Activated B cell treated with CpG ODN at 0.5 μM for 24 hours (primary cell): ENCODE measurements at regions not wholly inside any gene's neighbourhood (a gene's known extent, or its start where the extent isn't known, plus 50 kb on each side); places are given as distances from the start of the nearest gene placed in this dataset.

Source experiments
- ATAC-seq: fragments of 200-7000 bp; cut with Tn5 transposase; one replicate; pipeline ENCODE4 v1.10.0; 2021; ENCODE audit warnings: low read depth, mild to moderate bottlenecking, moderate library complexity
- CTCF ChIA-PET: fragments of 350-600 bp; sonication (Branson Sonifier 250); formaldehyde crosslinking; loops from one replicate; lab custom pipeline; 2021; ENCODE audit warnings: antibody characterized with exemption; lab: Charles Lee
- POLR2A ChIA-PET: fragments of 350-600 bp; sonication (Branson Sonifier 250); formaldehyde crosslinking; loops from one replicate; lab custom pipeline; 2021; ENCODE audit warnings: antibody characterized with exemption; lab: Charles Lee
- DNase-seq: peaks from one replicate; pipeline ENCODE4 v3.0.0; 2022
- H3K27ac Mint-ChIP-seq: one replicate; pipeline ENCODE4 v1.8.0; 2020; ENCODE audit warnings: mixed read lengths
- H3K27me3 Mint-ChIP-seq: one replicate; pipeline ENCODE4 v1.8.0; 2021; ENCODE audit warnings: mixed read lengths
- H3K36me3 Mint-ChIP-seq: one replicate; pipeline ENCODE4 v1.8.0; 2021; ENCODE audit warnings: low read depth, mixed read lengths
- H3K4me1 Mint-ChIP-seq: one replicate; pipeline ENCODE4 v1.8.0; 2021; ENCODE audit warnings: mixed read lengths
- H3K4me3 Mint-ChIP-seq: one replicate; pipeline ENCODE4 v1.8.0; 2020; ENCODE audit warnings: mild to moderate bottlenecking, mixed read lengths
- H3K9me3 Mint-ChIP-seq: one replicate; pipeline ENCODE4 v1.8.0; 2020; ENCODE audit warnings: mixed read lengths
- intact Hi-C: fragments of 100-400 bp; cut with micrococcal nuclease; formaldehyde crosslinking; loops from one replicate; pipeline ENCODE4 v1.15.1; 2024
- TF ChIP-seq, protein P1 (sequence below): fragments of 200-600 bp; IDR thresholded peaks from one replicate; pipeline ENCODE4 v1.8.0; 2022; ENCODE audit warnings: antibody characterized with exemption, mild to moderate bottlenecking

- Mint-ChIP-seq H3K4me3 (no peak overlapping the region), H3K27me3 (no peaks in the 10 kb centered on the region)
- CTCF ChIA-PET = no interaction called here
Observed at GRCh38 chrX:25561190-25561589, 545.4 kb upstream of the ARX start.

DNA sequence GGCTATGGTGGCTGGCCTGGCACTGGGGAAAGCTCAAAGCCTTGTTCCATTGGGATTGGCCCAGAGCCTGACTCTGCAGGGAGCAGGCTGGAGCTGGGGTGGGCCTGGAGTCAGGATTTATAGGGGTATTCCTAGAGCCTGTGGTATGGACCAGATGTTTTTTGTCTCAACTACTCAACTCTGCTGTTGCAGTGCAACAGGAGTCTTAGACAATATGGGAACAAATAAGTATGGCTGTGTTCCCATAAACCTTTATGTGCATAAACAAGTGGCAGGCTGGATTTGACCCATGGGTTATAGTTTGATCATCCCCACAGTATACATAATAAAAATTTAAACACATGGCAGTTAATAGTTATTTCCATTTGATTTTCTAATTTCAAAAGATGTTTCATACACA, 557.9 kb upstream of the ARX start:
- POLR2A ChIA-PET = no interaction called here

More at GRCh38 chrX:25561190-25561589, 545.4 kb upstream of the ARX start:
- Mint-ChIP-seq H3K9me3 (peaks cover 2% of the 10 kb centered on the region), H3K36me3 (no peaks in the 10 kb centered on the region), H3K4me1 (no peaks in the 10 kb centered on the region), H3K27ac (no peak overlapping the region)
- POLR2A ChIA-PET = no interaction called here
- intact Hi-C loops = no loop called here
- DNase-seq (no peak), ATAC-seq (no peak)
- TF ChIP-seq, protein P1, sequence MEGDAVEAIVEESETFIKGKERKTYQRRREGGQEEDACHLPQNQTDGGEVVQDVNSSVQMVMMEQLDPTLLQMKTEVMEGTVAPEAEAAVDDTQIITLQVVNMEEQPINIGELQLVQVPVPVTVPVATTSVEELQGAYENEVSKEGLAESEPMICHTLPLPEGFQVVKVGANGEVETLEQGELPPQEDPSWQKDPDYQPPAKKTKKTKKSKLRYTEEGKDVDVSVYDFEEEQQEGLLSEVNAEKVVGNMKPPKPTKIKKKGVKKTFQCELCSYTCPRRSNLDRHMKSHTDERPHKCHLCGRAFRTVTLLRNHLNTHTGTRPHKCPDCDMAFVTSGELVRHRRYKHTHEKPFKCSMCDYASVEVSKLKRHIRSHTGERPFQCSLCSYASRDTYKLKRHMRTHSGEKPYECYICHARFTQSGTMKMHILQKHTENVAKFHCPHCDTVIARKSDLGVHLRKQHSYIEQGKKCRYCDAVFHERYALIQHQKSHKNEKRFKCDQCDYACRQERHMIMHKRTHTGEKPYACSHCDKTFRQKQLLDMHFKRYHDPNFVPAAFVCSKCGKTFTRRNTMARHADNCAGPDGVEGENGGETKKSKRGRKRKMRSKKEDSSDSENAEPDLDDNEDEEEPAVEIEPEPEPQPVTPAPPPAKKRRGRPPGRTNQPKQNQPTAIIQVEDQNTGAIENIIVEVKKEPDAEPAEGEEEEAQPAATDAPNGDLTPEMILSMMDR = no peak

DNA sequence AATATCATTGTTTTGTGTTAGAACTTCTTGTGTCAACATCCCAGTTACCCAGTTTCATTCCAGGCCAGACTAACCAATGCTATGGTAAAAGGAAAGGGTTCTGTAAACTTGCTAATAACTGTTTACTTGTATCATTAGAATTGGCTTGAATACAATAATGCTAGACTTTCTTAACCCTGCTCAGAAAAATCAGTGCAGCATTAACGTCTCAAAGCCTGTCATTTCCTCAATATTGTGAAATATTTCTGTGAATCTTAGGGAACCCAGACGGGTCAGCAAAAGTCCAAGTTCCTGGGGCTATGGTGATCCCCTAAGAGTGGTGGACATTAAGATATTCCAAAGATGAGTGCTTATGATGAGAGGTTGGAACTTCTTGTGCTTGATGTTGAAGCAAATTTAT, 541.2 kb upstream of the MAGEB18 start:
- H3K4me3 Mint-ChIP-seq = no peak overlapping the region
- POLR2A ChIA-PET = no interaction called here
- no peaks in the 10 kb centered on the region for H3K36me3 Mint-ChIP-seq
- no peak for ATAC-seq
- TF ChIP-seq, protein P1 = no peak
- no peak for DNase-seq
- no peaks in the 10 kb centered on the region for H3K4me1 Mint-ChIP-seq
- no peaks in the 10 kb centered on the region for H3K9me3 Mint-ChIP-seq
- H3K27ac Mint-ChIP-seq = no peak overlapping the region
- intact Hi-C loops = no loop called here
- CTCF ChIA-PET = no interaction called here
- no peaks in the 10 kb centered on the region for H3K27me3 Mint-ChIP-seq

More for the DNA sequence above, 557.9 kb upstream of the ARX start:
- CTCF ChIA-PET = no interaction called here
- Mint-ChIP-seq H3K4me3 (no peak overlapping the region), H3K36me3 (no peaks in the 10 kb centered on the region), H3K4me1 (no peaks in the 10 kb centered on the region), H3K27ac (no peak overlapping the region), H3K27me3 (no peaks in the 10 kb centered on the region), H3K9me3 (no peaks in the 10 kb centered on the region)
- TF ChIP-seq, protein P1 = no peak
- intact Hi-C loops = no loop called here
- ATAC-seq = no peak
- no peak for DNase-seq

- H3K4me1 Mint-ChIP-seq = no peaks in the 10 kb centered on the region
- H3K9me3 Mint-ChIP-seq = peaks cover under 1% of the 10 kb centered on the region
- ATAC-seq (no peak), DNase-seq (no peak)
- TF ChIP-seq, protein P1 = no peak
- H3K27ac Mint-ChIP-seq = no peak overlapping the region
- no peaks in the 10 kb centered on the region for H3K27me3 Mint-ChIP-seq
- no peak overlapping the region for H3K4me3 Mint-ChIP-seq
- ChIA-PET CTCF (no interaction called here), POLR2A (no interaction called here)
- no peaks in the 10 kb centered on the region for H3K36me3 Mint-ChIP-seq
- intact Hi-C loops = no loop called here
Observed at GRCh38 chrX:25597551-25597950, 540.6 kb upstream of the MAGEB18 start.

DNA sequence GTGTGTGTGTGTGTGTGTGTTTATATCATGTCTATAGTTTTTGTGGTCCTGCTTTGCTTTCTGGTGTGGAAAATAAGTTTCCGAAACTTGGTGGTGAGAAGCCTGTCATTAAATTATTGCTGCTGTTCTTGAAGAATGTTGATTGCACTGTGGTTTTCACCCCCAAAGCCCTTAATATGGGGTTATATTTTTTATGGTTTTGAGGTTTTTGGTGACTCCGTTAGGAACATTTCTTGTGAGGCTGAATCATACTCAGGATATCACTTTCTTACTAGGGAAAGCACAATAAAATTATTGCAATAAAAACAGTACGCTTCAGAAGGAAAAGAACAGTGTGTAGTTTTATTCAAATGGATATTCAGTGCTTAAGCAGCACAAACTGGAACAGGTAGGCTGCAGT, 539.1 kb upstream of the MAGEB18 start:
- Mint-ChIP-seq H3K27me3 (no peaks in the 10 kb centered on the region), H3K4me3 (no peak overlapping the region), H3K4me1 (no peaks in the 10 kb centered on the region), H3K9me3 (peaks cover 3% of the 10 kb centered on the region), H3K27ac (no peak overlapping the region), H3K36me3 (no peaks in the 10 kb centered on the region)
- intact Hi-C loops = no loop called here
- POLR2A ChIA-PET = no interaction called here
- DNase-seq (no peak), ATAC-seq (no peak)
- CTCF ChIA-PET = no interaction called here
- TF ChIP-seq, protein P1 = no peak
